ENCODE measurements at regions not wholly inside any gene's neighbourhood (a gene's known extent, or its start where the extent isn't known, plus 50 kb on each side); places are given as distances from the start of the nearest gene placed in this dataset.

- peaks cover 2% of the 10 kb centered on the region for H3K9me1 ChIP-seq (ENCODE audit: control insufficient read depth, extremely low read depth, insufficient read depth, low read length)
- TF ChIP-seq EZH2 (IDR thresholded peaks at IDR 0.05; ENCODE audit: low read length) (no peak), CTCF (optimal IDR thresholded peaks at IDR 0.05 in 1 of 3, IDR thresholded peaks at IDR 0.05 in 1 of 3, conservative IDR thresholded peaks at IDR 0.05 in 1 of 3; ENCODE audit: extremely low read depth in 1 of 3, insufficient read depth in 2 of 3, low read length in 3 of 3) (no peak)
- no peaks in the 10 kb centered on the region for H3K27me3 ChIP-seq (ENCODE audit: control insufficient read depth, extremely low read depth, insufficient read depth, low read length)
- no peak overlapping the region for H2AFZ ChIP-seq (ENCODE audit: control insufficient read depth, low read length)
- no peaks in the 10 kb centered on the region for H4K20me1 ChIP-seq (ENCODE audit: control insufficient read depth, extremely low read depth, insufficient read depth, low read length)
- peak overlapping the region; percentile 46 for H3K4me2 ChIP-seq (ENCODE audit: control insufficient read depth, extremely low read depth, insufficient read depth, low read depth, low read length)
- dilution Hi-C loops (cut with MboI; ENCODE audit: extremely low pct_ligation_motif_present, low sequenced_read_pairs): no loop called here
- H3K9ac ChIP-seq (ENCODE audit: control insufficient read depth, extremely low read depth, insufficient read depth, low read length): no peak overlapping the region
- H3K4me3 ChIP-seq (ENCODE audit: control insufficient read depth in 2 of 3, extremely low read depth in 1 of 3, insufficient read depth in 2 of 3, low read depth in 1 of 3, low read length in 3 of 3): peak overlapping the region in 1 of 3 experiments; percentile 29
- no peak for DNase-seq (ENCODE audit: low read depth, low spot score)
- no peaks in the 10 kb centered on the region for H3K79me2 ChIP-seq (ENCODE audit: control insufficient read depth, insufficient read depth, low read length)
- peak; percentile 83 for FAIRE-seq
- H3K4me1 ChIP-seq (ENCODE audit: control insufficient read depth, extremely low read depth, insufficient read depth, low read length): peaks cover 34% of the 10 kb centered on the region
- H3K36me3 ChIP-seq (ENCODE audit: control insufficient read depth in 2 of 2, extremely low read depth in 1 of 2, insufficient read depth in 2 of 2, low read length in 2 of 2): no peaks in the 10 kb centered on the region
- H3K9me3 ChIP-seq (ENCODE audit: control insufficient read depth, low read depth, low read length): no peaks in the 10 kb centered on the region
- no peak overlapping the region for H3K27ac ChIP-seq (ENCODE audit: control insufficient read depth, insufficient read depth, low read length)
Measured at GRCh38 chr1:48051466-48052126, 54.4 kb upstream of the TRABD2B start.

- no peak for FAIRE-seq
- TF ChIP-seq EZH2 (IDR thresholded peaks at IDR 0.05; ENCODE audit: low read length): no peak
- no peak for TF ChIP-seq CTCF (optimal IDR thresholded peaks at IDR 0.05 in 1 of 3, IDR thresholded peaks at IDR 0.05 in 1 of 3, conservative IDR thresholded peaks at IDR 0.05 in 1 of 3; ENCODE audit: extremely low read depth in 1 of 3, insufficient read depth in 2 of 3, low read length in 3 of 3)
- Histone ChIP-seq H3K27me3 (ENCODE audit: control insufficient read depth, extremely low read depth, insufficient read depth, low read length) (no peaks in the 10 kb centered on the region), H3K79me2 (ENCODE audit: control insufficient read depth, insufficient read depth, low read length) (no peaks in the 10 kb centered on the region), H3K9me1 (ENCODE audit: control insufficient read depth, extremely low read depth, insufficient read depth, low read length) (peaks cover 2% of the 10 kb centered on the region), H3K27ac (ENCODE audit: control insufficient read depth, insufficient read depth, low read length) (no peak overlapping the region), H3K4me2 (ENCODE audit: control insufficient read depth, extremely low read depth, insufficient read depth, low read depth, low read length) (no peak overlapping the region), H3K4me1 (ENCODE audit: control insufficient read depth, extremely low read depth, insufficient read depth, low read length) (peaks cover 34% of the 10 kb centered on the region), H3K36me3 (ENCODE audit: control insufficient read depth in 2 of 2, extremely low read depth in 1 of 2, insufficient read depth in 2 of 2, low read length in 2 of 2) (no peaks in the 10 kb centered on the region), H3K9ac (ENCODE audit: control insufficient read depth, extremely low read depth, insufficient read depth, low read length) (no peak overlapping the region), H2AFZ (ENCODE audit: control insufficient read depth, low read length) (no peak overlapping the region), H4K20me1 (ENCODE audit: control insufficient read depth, extremely low read depth, insufficient read depth, low read length) (no peaks in the 10 kb centered on the region), H3K9me3 (ENCODE audit: control insufficient read depth, low read depth, low read length) (no peaks in the 10 kb centered on the region), H3K4me3 (ENCODE audit: control insufficient read depth in 2 of 3, extremely low read depth in 1 of 3, insufficient read depth in 2 of 3, low read depth in 1 of 3, low read length in 3 of 3) (no peak overlapping the region)
- DNase-seq (ENCODE audit: low read depth, low spot score): no peak
- dilution Hi-C loops (cut with MboI; ENCODE audit: extremely low pct_ligation_motif_present, low sequenced_read_pairs): no loop called here
Measured at GRCh38 chr1:48049823-48050535, 52.8 kb upstream of the TRABD2B start.
